ENCODE measurements at regions not wholly inside any gene's neighbourhood (a gene's known extent, or its start where the extent isn't known, plus 50 kb on each side); places are given as distances from the start of the nearest gene placed in this dataset.

DNA sequence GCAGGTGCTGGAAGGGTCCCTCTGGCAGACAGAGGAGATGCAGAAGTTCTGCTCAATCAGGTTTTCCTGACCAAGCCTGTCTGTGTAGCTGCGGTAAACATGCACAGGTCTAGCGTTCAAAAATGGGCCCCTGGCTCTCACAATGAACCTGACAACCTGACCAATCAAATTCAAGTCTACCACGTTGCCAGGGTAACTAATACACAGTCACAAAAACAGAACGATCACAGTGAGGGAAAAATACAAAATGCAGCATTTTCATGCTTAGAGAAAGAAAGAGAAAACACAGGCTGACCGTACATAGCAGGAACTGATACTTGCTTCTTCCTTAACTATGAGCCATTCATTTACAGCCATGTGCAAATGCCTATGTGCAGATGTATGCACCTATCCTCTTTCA, 353.1 kb upstream of the TSHZ2 start:
- peaks cover 0 to 2% (median 0%) of the 10 kb centered on the region in 3 donors for H3K9me3 ChIP-seq (ENCODE audit: control extremely low read depth in 1 of 3, control insufficient read depth in 2 of 3, insufficient read depth in 1 of 3, low read length in 2 of 3)
- CTCF ChIA-PET = no interaction called here
- TF ChIP-seq EZH2 (IDR thresholded peaks at IDR 0.05; ENCODE audit: borderline replicate concordance, insufficient read depth, low read depth, low read length, poor library complexity, severe bottlenecking) = no peak
- TF ChIP-seq, protein P1, sequence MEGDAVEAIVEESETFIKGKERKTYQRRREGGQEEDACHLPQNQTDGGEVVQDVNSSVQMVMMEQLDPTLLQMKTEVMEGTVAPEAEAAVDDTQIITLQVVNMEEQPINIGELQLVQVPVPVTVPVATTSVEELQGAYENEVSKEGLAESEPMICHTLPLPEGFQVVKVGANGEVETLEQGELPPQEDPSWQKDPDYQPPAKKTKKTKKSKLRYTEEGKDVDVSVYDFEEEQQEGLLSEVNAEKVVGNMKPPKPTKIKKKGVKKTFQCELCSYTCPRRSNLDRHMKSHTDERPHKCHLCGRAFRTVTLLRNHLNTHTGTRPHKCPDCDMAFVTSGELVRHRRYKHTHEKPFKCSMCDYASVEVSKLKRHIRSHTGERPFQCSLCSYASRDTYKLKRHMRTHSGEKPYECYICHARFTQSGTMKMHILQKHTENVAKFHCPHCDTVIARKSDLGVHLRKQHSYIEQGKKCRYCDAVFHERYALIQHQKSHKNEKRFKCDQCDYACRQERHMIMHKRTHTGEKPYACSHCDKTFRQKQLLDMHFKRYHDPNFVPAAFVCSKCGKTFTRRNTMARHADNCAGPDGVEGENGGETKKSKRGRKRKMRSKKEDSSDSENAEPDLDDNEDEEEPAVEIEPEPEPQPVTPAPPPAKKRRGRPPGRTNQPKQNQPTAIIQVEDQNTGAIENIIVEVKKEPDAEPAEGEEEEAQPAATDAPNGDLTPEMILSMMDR (IDR thresholded peaks at IDR 0.05) = no peak
- 66% methylated on average over 2 of the region's 5 CpGs for WGBS (ENCODE audit: insufficient coverage)
- POLR2A ChIA-PET = no interaction called here
- Mint-ChIP-seq H3K9me3 (ENCODE audit: insufficient read depth) (no peaks in the 10 kb centered on the region), H3K4me3 (no peak overlapping the region), H3K4me1 (no peaks in the 10 kb centered on the region), H3K27me3 (peaks cover 13% of the 10 kb centered on the region), H3K27ac (no peak overlapping the region)
- no peak overlapping the region for H3K4me3 ChIP-seq (ENCODE audit: control extremely low read depth in 1 of 5, extremely low read depth in 1 of 5, insufficient read depth in 1 of 5, low read depth in 2 of 5, low read length in 4 of 5)
- no peaks in the 10 kb centered on the region for H3K79me2 ChIP-seq (ENCODE audit: control insufficient read depth, insufficient read depth, low read length)
- no peak for ATAC-seq (ENCODE audit: low read depth)
- H3K27ac ChIP-seq (ENCODE audit: low read length in 2 of 2) = no peak overlapping the region
- no peak for DNase-seq
- H3K4me2 ChIP-seq (replicated peaks; ENCODE audit: low read depth, low read length, poor library complexity, severe bottlenecking) = no peak overlapping the region
- H4K20me1 ChIP-seq (ENCODE audit: control insufficient read depth, insufficient read depth, low read length, poor library complexity, severe bottlenecking) = no peaks in the 10 kb centered on the region
- H3K36me3 ChIP-seq (replicated peaks in 1 of 2; ENCODE audit: control extremely low read depth in 1 of 2, control insufficient read depth in 1 of 2, extremely low read depth in 1 of 2, insufficient read depth in 2 of 2, low read length in 1 of 2) = no peaks in the 10 kb centered on the region
- no peak overlapping the region for H3K9ac ChIP-seq (ENCODE audit: low read length)
- peaks cover 0 to 2% (median 0%) of the 10 kb centered on the region in 4 experiments for H3K27me3 ChIP-seq (replicated peaks in 1 of 4; ENCODE audit: control extremely low read depth in 1 of 4, control insufficient read depth in 3 of 4, insufficient read depth in 4 of 4, low read length in 3 of 4)
- intact Hi-C loops (cut with micrococcal nuclease) = no loop called here
- H2AFZ ChIP-seq (ENCODE audit: insufficient read depth, low read depth, low read length, poor library complexity, severe bottlenecking) = no peak overlapping the region
- H3K4me1 ChIP-seq (ENCODE audit: control insufficient read depth in 2 of 2, insufficient read depth in 2 of 2, low read length in 2 of 2) = no peaks in the 10 kb centered on the region

DNA sequence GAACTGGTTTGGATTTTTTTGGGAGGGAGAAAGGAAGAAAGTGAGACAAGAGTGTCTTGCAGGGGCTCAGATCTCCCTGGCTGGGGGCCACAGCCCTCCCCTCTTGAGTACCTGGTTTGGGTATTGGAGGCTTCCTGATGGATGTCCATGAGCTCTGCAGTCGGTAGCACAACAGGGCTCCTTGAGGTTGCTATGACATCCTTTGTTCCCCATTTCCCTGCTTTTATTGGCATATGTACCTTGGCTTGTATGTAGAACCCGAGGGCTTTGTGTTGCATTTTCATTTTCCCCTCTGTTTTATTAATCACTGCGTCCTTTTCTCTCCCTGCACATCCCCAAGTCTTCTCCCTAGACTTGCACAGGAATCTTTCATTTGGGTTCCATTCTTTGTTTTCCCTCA, 355.5 kb upstream of the TSHZ2 start:
- Histone ChIP-seq H3K27me3 (replicated peaks in 1 of 4; ENCODE audit: control extremely low read depth in 1 of 4, control insufficient read depth in 3 of 4, insufficient read depth in 4 of 4, low read length in 3 of 4) (peaks cover 0 to 2% (median 0%) of the 10 kb centered on the region in 4 experiments), H3K4me3 (ENCODE audit: control extremely low read depth in 1 of 5, extremely low read depth in 1 of 5, insufficient read depth in 1 of 5, low read depth in 2 of 5, low read length in 4 of 5) (no peak overlapping the region), H3K79me2 (ENCODE audit: control insufficient read depth, insufficient read depth, low read length) (no peaks in the 10 kb centered on the region), H3K9me3 (ENCODE audit: control extremely low read depth in 1 of 3, control insufficient read depth in 2 of 3, insufficient read depth in 1 of 3, low read length in 2 of 3) (peaks cover 0 to 2% (median 0%) of the 10 kb centered on the region in 3 donors), H3K4me2 (replicated peaks; ENCODE audit: low read depth, low read length, poor library complexity, severe bottlenecking) (no peak overlapping the region), H3K9ac (ENCODE audit: low read length) (no peak overlapping the region), H4K20me1 (ENCODE audit: control insufficient read depth, insufficient read depth, low read length, poor library complexity, severe bottlenecking) (no peaks in the 10 kb centered on the region), H3K4me1 (ENCODE audit: control insufficient read depth in 2 of 2, insufficient read depth in 2 of 2, low read length in 2 of 2) (no peaks in the 10 kb centered on the region), H3K27ac (ENCODE audit: low read length in 2 of 2) (no peak overlapping the region), H2AFZ (ENCODE audit: insufficient read depth, low read depth, low read length, poor library complexity, severe bottlenecking) (no peak overlapping the region), H3K36me3 (replicated peaks in 1 of 2; ENCODE audit: control extremely low read depth in 1 of 2, control insufficient read depth in 1 of 2, extremely low read depth in 1 of 2, insufficient read depth in 2 of 2, low read length in 1 of 2) (no peaks in the 10 kb centered on the region)
- ATAC-seq (ENCODE audit: low read depth) = no peak
- Mint-ChIP-seq H3K27me3 (peaks cover 10% of the 10 kb centered on the region), H3K27ac (no peak overlapping the region), H3K4me1 (no peaks in the 10 kb centered on the region), H3K4me3 (no peak overlapping the region), H3K9me3 (ENCODE audit: insufficient read depth) (no peaks in the 10 kb centered on the region)
- CTCF ChIA-PET = no interaction called here
- no peak for DNase-seq
- POLR2A ChIA-PET = no interaction called here
- 80% methylated on average over 1 of the region's 3 CpGs for WGBS (ENCODE audit: insufficient coverage)
- intact Hi-C loops (cut with micrococcal nuclease) = no loop called here
- TF ChIP-seq, protein P1 (IDR thresholded peaks at IDR 0.05) = no peak
- no peak for TF ChIP-seq EZH2 (IDR thresholded peaks at IDR 0.05; ENCODE audit: borderline replicate concordance, insufficient read depth, low read depth, low read length, poor library complexity, severe bottlenecking)
